HG02981 (cell line): ENCODE measurements at regions not wholly inside any gene's neighbourhood (a gene's known extent, or its start where the extent isn't known, plus 50 kb on each side); places are given as distances from the start of the nearest gene placed in this dataset.
"Not testable (repeated sequence)": the region's sequence is repeated elsewhere in the genome, so short reads cannot be mapped to it uniquely, and the experiment has no call there.

Source experiments
- ATAC-seq: cut with Tn5 transposase; IDR thresholded peaks from one replicate; pipeline ENCODE4 v1.9.1; 2021; ENCODE audit warnings: mild to moderate bottlenecking, moderate library complexity; ENCODE audit not compliant: unreplicated experiment

- not testable (repeated sequence) for ATAC-seq
These were observed 187.2 kb downstream of the LMLN start for GRCh38 chr3:198147213-198147612.

GRCh38 chr3:198147993-198148392, 188.0 kb downstream of the LMLN start:
- ATAC-seq = not testable (repeated sequence)

- not testable (repeated sequence) for ATAC-seq
These were observed 189.9 kb downstream of the LMLN start for GRCh38 chr3:198149904-198150303.

- not testable (repeated sequence) for ATAC-seq
These were observed 191.8 kb downstream of the LMLN start for GRCh38 chr3:198151867-198152266.

- not testable (repeated sequence) for ATAC-seq
These were observed 195.8 kb downstream of the LMLN start for GRCh38 chr3:198155771-198156170.

GRCh38 chr3:198157231-198157868, 197.3 kb downstream of the LMLN start:
- ATAC-seq = peak; percentile 48

GRCh38 chr3:198158007-198158406, 198.0 kb downstream of the LMLN start:
- not testable (repeated sequence) for ATAC-seq

GRCh38 chr3:198167339-198168039, 207.5 kb downstream of the LMLN start:
- ATAC-seq = not testable (repeated sequence)

- not testable (repeated sequence) for ATAC-seq
These were observed 210.8 kb downstream of the LMLN start for GRCh38 chr3:198170781-198171180.

- ATAC-seq = not testable (repeated sequence)
These were observed 213.1 kb downstream of the LMLN start for GRCh38 chr3:198173080-198173479.

GRCh38 chr3:198173929-198174574, 214.0 kb downstream of the LMLN start:
- ATAC-seq = not testable (repeated sequence)
